Neural progenitor cell (in vitro differentiated cells): ENCODE measurements at regions not wholly inside any gene's neighbourhood (a gene's known extent, or its start where the extent isn't known, plus 50 kb on each side); places are given as distances from the start of the nearest gene placed in this dataset.

Experiments
- DNase-seq: peaks from one replicate; pipeline ENCODE4 v3.0.0-alpha.2; 2016; ENCODE audit warnings: low spot score
- H2AFZ ChIP-seq: fragments of 200-600 bp; sonication (generic); replicated peaks from 2 replicates; pipeline ENCODE4 v1.6.1; 2016; ENCODE audit warnings: antibody characterized with exemption
- H3F3A ChIP-seq: fragments of 200-600 bp; sonication (generic); 2 replicates; pipeline ENCODE4 v1.6.1; 2016; ENCODE audit warnings: antibody characterized with exemption, low read depth
- H3K27ac ChIP-seq: fragments of 200-600 bp; sonication (generic); 2 replicates; pipeline ENCODE4 v1.5.1; 2016; ENCODE audit warnings: mild to moderate bottlenecking
- H3K27me3 ChIP-seq: fragments of 200-600 bp; sonication (generic); 2 replicates; pipeline ENCODE4 v1.6.1; 2016; ENCODE audit warnings: mild to moderate bottlenecking, moderate library complexity
- H3K36me3 ChIP-seq: fragments of 200-600 bp; sonication (generic); 2 replicates; pipeline ENCODE4 v1.5.1; 2016
- H3K4me1 ChIP-seq: fragments of 200-600 bp; sonication (generic); 2 replicates; pipeline ENCODE4 v1.6.1; 2016; ENCODE audit warnings: mixed run types
- H3K4me2 ChIP-seq: fragments of 200-600 bp; sonication (generic); 2 replicates; pipeline ENCODE4 v1.6.1; 2016
- H3K4me3 ChIP-seq: fragments of 200-600 bp; sonication (generic); 2 replicates; pipeline ENCODE4 v1.5.1; 2016
- H3K79me2 ChIP-seq: fragments of 200-600 bp; sonication (generic); 2 replicates; pipeline ENCODE4 v1.6.1; 2016; ENCODE audit warnings: low read depth
- H3K9ac ChIP-seq: fragments of 200-600 bp; sonication (generic); 2 replicates; pipeline ENCODE4 v1.6.1; 2016
- H3K9me3 ChIP-seq: fragments of 200-600 bp; sonication (generic); 2 replicates; pipeline ENCODE4 v1.5.1; 2016; ENCODE audit warnings: low read depth
- H4K20me1 ChIP-seq: fragments of 200-600 bp; sonication (generic); 2 replicates; pipeline ENCODE4 v1.6.1; 2016; ENCODE audit warnings: low read depth
- H3K27ac Mint-ChIP-seq: 3 replicates; pipeline ENCODE4 v1.8.0; 2021; ENCODE audit warnings: mixed read lengths
- H3K27me3 Mint-ChIP-seq: 2 replicates; pipeline ENCODE4 v1.8.0; 2022; ENCODE audit warnings: low read depth, mild to moderate bottlenecking, inconsistent platforms, moderate library complexity, mixed read lengths; ENCODE audit not compliant: insufficient read depth
- H3K36me3 Mint-ChIP-seq: 3 replicates; pipeline ENCODE4 v1.8.0; 2021; ENCODE audit warnings: mixed read lengths
- H3K4me1 Mint-ChIP-seq: 3 replicates; pipeline ENCODE4 v1.8.0; 2021; ENCODE audit warnings: mixed read lengths
- H3K4me3 Mint-ChIP-seq: 3 replicates; pipeline ENCODE4 v1.8.0; 2021; ENCODE audit warnings: mild to moderate bottlenecking, moderate library complexity, mixed read lengths
- H3K9me3 Mint-ChIP-seq: 3 replicates; pipeline ENCODE4 v1.8.0; 2020; ENCODE audit warnings: mixed read lengths
- CTCF ChIP-seq: fragments of 200-600 bp; sonication (generic); IDR thresholded peaks from 2 replicates; pipeline ENCODE4 v1.5.1; 2017; ENCODE audit warnings: antibody characterized with exemption, mild to moderate bottlenecking
- EZH2 ChIP-seq: fragments of 200-600 bp; sonication (generic); IDR thresholded peaks from 2 replicates; pipeline ENCODE4 v1.6.1; 2017; ENCODE audit warnings: antibody characterized with exemption, mild to moderate bottlenecking, moderate library complexity
- EZH2phosphoT487 ChIP-seq: fragments of 200-600 bp; sonication (generic); IDR thresholded peaks from 2 replicates; pipeline ENCODE4 v1.6.1; 2017; ENCODE audit warnings: antibody characterized with exemption

DNA sequence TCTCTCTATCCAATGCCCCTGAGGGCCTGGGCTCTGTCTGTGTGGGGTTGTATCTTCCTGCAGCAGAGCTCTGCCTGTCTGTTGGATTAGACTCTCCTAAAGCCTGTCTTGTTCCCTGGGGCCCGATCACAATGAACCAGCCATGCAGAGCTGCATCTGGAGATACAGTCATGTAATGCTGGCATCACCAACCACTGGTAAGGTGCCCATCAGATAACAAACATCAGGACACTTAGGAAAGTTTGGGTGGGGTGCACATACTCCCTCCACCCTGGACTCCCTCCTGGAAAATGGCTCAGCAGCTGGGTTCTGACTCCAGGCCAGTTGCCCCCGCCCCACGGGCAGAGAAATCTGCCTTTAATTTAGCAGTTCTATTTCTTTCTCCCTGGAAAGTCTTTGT is 61.3 kb upstream of the BRD7 start:
- Mint-ChIP-seq H3K27ac (no peak overlapping the region), H3K36me3 (no peaks in the 10 kb centered on the region), H3K27me3 (peaks cover 18% of the 10 kb centered on the region), H3K9me3 (peaks cover 8% of the 10 kb centered on the region), H3K4me3 (no peak overlapping the region), H3K4me1 (peaks cover 17% of the 10 kb centered on the region)
- no peaks in the 10 kb centered on the region for H3K27me3 ChIP-seq
- no peak for DNase-seq
- no peak overlapping the region for H3K9ac ChIP-seq
- H2AFZ ChIP-seq: no peak overlapping the region
- H3K79me2 ChIP-seq: no peaks in the 10 kb centered on the region
- no peaks in the 10 kb centered on the region for H3F3A ChIP-seq
- no peak for TF ChIP-seq EZH2
- no peak for TF ChIP-seq EZH2phosphoT487
- TF ChIP-seq CTCF: no peak
- H3K9me3 ChIP-seq: no peaks in the 10 kb centered on the region
- H3K27ac ChIP-seq: no peak overlapping the region
- no peak overlapping the region for H3K4me3 ChIP-seq
- no peaks in the 10 kb centered on the region for H3K36me3 ChIP-seq
- H3K4me1 ChIP-seq: no peaks in the 10 kb centered on the region
- no peaks in the 10 kb centered on the region for H4K20me1 ChIP-seq
- no peak overlapping the region for H3K4me2 ChIP-seq

DNA sequence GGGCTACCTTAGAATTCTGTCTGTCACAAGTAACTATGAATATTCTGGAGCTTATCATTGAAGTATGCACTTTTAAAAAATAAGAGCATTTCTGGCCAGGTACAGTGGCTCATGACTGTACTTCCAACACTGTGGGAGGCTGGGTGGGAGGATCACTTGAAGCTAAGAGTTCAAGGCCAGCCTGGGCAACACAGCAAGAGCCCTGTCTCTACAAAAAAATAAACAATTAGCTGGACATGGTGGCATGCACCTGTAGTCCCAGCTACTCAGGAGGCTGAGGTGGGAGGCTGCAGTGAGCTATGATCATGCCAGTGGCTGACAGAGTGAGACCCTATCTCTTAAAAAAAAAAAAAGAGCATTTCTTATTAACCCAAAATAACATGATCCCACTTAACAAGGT is 60.0 kb upstream of the BRD7 start:
- Histone ChIP-seq H3K27ac (no peak overlapping the region), H3K79me2 (no peaks in the 10 kb centered on the region), H3K9me3 (no peaks in the 10 kb centered on the region), H3K4me1 (no peaks in the 10 kb centered on the region), H3K9ac (no peak overlapping the region), H4K20me1 (no peaks in the 10 kb centered on the region), H3K27me3 (no peaks in the 10 kb centered on the region), H3K36me3 (no peaks in the 10 kb centered on the region), H3F3A (no peaks in the 10 kb centered on the region), H2AFZ (no peak overlapping the region), H3K4me2 (no peak overlapping the region), H3K4me3 (no peak overlapping the region)
- Mint-ChIP-seq H3K4me3 (no peak overlapping the region), H3K36me3 (no peaks in the 10 kb centered on the region), H3K4me1 (peaks cover 20% of the 10 kb centered on the region), H3K9me3 (peaks cover 11% of the 10 kb centered on the region), H3K27me3 (peaks cover 18% of the 10 kb centered on the region), H3K27ac (no peak overlapping the region)
- TF ChIP-seq EZH2 (no peak), EZH2phosphoT487 (no peak)
- DNase-seq: no peak

- no peak overlapping the region for H3K4me3 ChIP-seq
- no peaks in the 10 kb centered on the region for H3K79me2 ChIP-seq
- no peak for DNase-seq
- Mint-ChIP-seq H3K9me3 (peaks cover 11% of the 10 kb centered on the region), H3K27ac (no peak overlapping the region), H3K4me1 (peaks cover 26% of the 10 kb centered on the region), H3K36me3 (no peaks in the 10 kb centered on the region), H3K27me3 (peaks cover 23% of the 10 kb centered on the region), H3K4me3 (no peak overlapping the region)
- H4K20me1 ChIP-seq: no peaks in the 10 kb centered on the region
- no peak overlapping the region for H2AFZ ChIP-seq
- no peak overlapping the region for H3K27ac ChIP-seq
- no peak overlapping the region for H3K4me2 ChIP-seq
- H3K9ac ChIP-seq: no peak overlapping the region
- no peaks in the 10 kb centered on the region for H3K27me3 ChIP-seq
- no peaks in the 10 kb centered on the region for H3F3A ChIP-seq
- H3K36me3 ChIP-seq: no peaks in the 10 kb centered on the region
- no peak for TF ChIP-seq EZH2phosphoT487
- TF ChIP-seq CTCF: no peak
- TF ChIP-seq EZH2: no peak
- H3K4me1 ChIP-seq: no peaks in the 10 kb centered on the region
- H3K9me3 ChIP-seq: no peaks in the 10 kb centered on the region
Observed at GRCh38 chr16:50428116-50428515, 59.3 kb upstream of the BRD7 start.

GRCh38 chr16:50427107-50427506 is 58.3 kb upstream of the BRD7 start:
- Mint-ChIP-seq H3K27ac (no peak overlapping the region), H3K4me1 (peaks cover 31% of the 10 kb centered on the region), H3K36me3 (no peaks in the 10 kb centered on the region), H3K4me3 (no peak overlapping the region), H3K27me3 (peaks cover 23% of the 10 kb centered on the region), H3K9me3 (peaks cover 8% of the 10 kb centered on the region)
- Histone ChIP-seq H3K36me3 (no peaks in the 10 kb centered on the region), H3K4me1 (no peaks in the 10 kb centered on the region), H3K79me2 (no peaks in the 10 kb centered on the region), H2AFZ (no peak overlapping the region), H3K27ac (no peak overlapping the region), H3F3A (no peaks in the 10 kb centered on the region), H3K9me3 (no peaks in the 10 kb centered on the region), H4K20me1 (no peaks in the 10 kb centered on the region), H3K4me2 (no peak overlapping the region), H3K27me3 (no peaks in the 10 kb centered on the region), H3K4me3 (no peak overlapping the region), H3K9ac (no peak overlapping the region)
- no peak for TF ChIP-seq CTCF
- no peak for TF ChIP-seq EZH2
- TF ChIP-seq EZH2phosphoT487: no peak
- no peak for DNase-seq
